GM18505 (cell line): ENCODE measurements at regions not wholly inside any gene's neighbourhood (a gene's known extent, or its start where the extent isn't known, plus 50 kb on each side); places are given as distances from the start of the nearest gene placed in this dataset.
"Not testable (repeated sequence)": the region's sequence is repeated elsewhere in the genome, so short reads cannot be mapped to it uniquely, and the experiment has no call there.

Experiments
- ATAC-seq: cut with Tn5 transposase; IDR thresholded peaks from one replicate; pipeline ENCODE4 v1.9.1; 2021; ENCODE audit not compliant: unreplicated experiment
- POLR2A ChIP-seq: IDR thresholded peaks from 4 replicates; pipeline ENCODE4 v1.6.1; 2011; ENCODE audit warnings: borderline replicate concordance; ENCODE audit not compliant: insufficient read depth, insufficient read length; ENCODE audit errors: extremely low read depth

GRCh38 chr18:51463483-51464136, 266.1 kb upstream of the MEX3C start:
- no peak for TF ChIP-seq POLR2A
- ATAC-seq = no peak

DNA sequence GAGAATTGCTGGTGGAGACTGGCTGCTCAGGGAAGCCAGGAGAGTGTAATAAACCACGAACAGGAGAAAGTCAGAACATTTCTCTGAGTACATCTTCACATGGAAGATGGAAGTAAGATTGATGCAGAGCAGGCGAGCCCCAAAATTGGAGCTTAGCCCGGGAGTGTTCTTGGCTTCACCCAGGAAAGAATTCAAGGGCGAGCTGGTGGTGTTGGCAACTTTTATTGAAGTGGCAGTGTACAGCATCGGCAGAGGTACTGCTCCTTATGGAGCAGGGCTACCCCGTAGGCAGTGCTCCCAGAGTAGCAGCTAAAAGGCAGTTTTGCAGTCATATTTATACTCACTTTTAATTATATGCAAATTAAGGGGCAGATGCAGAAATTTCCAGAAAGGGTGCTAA, 281.4 kb upstream of the MEX3C start:
- no peak for ATAC-seq
- TF ChIP-seq POLR2A = no peak

DNA sequence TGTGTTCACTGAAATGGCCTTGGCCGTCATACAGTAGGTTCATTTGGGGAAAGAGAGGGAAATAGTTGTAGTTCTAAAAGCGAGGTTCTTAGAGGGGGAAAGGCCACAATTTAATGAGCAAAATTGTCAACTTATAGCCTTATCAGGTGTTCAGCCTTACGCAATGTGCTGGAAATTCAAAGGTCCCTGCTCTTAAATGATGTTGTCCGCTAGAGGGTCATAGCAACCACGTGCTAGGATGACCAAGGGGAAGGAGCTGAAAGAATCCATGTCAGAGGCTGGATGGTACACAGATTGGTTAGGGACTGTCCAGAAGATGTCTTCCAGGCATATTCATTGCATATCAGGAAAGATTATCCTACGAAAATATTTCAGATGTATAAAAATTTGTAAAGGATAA, 282.3 kb upstream of the MEX3C start:
- no peak for TF ChIP-seq POLR2A
- no peak for ATAC-seq

- no peak for TF ChIP-seq POLR2A
- no peak for ATAC-seq
Measured at GRCh38 chr18:51480407-51481261, 283.2 kb upstream of the MEX3C start.

- TF ChIP-seq POLR2A = no peak
- no peak for ATAC-seq
Measured at GRCh38 chr18:51486735-51487366, 289.4 kb upstream of the MEX3C start.

GRCh38 chr18:51490417-51490816, 292.9 kb upstream of the MEX3C start:
- no peak for ATAC-seq
- no peak for TF ChIP-seq POLR2A

DNA sequence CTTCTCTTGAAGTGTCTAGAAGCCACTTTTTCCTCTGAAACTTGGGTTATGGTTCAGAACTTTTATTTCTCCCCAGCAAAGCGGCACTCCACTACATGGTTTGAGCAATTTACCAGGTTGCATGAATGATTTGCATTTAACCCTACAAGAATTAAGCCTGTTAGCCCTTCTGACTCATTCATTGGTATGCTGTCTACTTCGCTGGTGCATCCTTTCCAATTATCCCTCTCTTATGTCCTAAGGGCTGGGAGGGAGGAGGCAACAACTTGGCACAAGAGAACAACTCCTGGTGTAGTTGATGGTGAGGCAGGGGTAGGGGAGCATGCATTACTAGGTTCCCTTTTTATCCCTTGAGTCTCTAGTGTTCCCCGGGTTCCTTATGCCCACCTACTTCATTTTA, 293.4 kb upstream of the MEX3C start:
- TF ChIP-seq POLR2A = no peak
- ATAC-seq = no peak

- ATAC-seq = no peak
- no peak for TF ChIP-seq POLR2A
Measured at GRCh38 chr18:51491678-51492372, 294.3 kb upstream of the MEX3C start.

DNA sequence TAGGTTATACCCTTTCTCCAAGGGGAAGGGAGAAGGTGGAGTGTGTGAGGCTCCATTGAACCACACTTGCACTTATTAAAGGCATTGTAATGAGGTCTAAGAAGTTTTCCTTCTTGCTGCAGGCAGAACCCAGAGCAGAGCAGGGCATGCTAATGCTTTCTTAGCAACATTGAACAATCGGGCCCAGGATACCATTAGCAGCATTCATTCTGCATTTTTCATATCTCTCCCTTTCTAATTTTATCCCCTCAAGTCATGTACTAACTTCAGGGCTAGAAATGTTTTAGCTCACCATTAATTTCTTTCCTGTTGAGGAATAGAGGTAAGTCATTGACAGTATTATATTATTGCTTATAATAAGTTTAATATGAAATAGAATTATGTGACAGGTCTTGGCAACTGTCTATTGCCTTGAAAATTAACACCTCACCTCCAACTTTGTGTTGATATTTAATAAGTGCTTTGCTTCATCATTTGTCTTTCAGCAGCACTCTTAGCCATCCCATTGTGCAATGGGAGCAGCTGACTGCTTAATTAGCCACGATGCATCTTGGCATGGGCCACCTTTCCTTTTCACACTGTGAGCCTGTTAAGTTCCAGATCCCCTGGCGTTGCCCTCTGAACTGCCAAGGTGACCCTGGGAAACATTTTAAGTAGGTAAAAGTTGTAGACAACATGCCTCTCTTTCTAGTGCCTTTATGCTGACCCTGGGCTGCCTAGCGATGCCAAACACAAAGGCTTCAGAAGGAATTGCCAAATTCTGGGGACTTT, 300.8 kb upstream of the MEX3C start:
- ATAC-seq = no peak
- no peak for TF ChIP-seq POLR2A

DNA sequence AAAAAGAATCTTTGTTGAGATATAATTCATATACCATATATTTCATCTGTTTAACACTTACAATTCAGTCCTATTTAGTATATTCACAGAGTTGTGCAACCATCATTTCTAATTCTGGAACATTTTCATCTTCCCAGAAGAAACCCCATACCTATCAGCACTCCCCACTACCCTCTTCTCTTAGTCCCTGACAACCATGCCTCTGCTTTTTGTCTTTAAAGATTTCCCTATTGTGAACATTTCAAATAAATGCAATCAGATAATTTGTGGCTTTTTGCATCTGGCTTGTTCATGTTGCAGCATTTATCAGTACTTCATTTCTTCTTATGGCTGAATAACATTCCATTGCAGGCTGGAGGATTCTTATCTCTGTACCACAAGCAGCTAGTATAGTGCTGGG, 305.9 kb upstream of the MEX3C start:
- TF ChIP-seq POLR2A = no peak
- no peak for ATAC-seq

DNA sequence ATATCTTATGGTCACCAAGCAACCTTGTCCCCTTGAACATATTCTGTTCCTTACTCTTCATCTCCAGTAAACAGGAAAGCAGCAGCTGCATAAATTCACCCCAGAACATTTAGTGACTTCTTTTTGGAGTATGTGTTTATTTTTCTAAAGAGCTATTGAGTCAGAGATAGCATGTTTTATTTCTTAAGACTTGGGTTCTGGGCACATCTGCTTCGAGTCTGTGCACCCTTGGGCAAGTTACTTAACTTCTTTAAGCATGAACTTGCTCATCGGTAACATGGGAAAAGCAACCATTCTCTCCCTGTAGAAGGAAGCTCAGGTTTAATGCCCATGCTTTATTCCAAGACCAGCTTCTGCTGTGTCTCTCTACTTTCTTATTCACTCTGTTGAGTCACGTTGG, 309.3 kb upstream of the MEX3C start:
- no peak for ATAC-seq
- TF ChIP-seq POLR2A = no peak

DNA sequence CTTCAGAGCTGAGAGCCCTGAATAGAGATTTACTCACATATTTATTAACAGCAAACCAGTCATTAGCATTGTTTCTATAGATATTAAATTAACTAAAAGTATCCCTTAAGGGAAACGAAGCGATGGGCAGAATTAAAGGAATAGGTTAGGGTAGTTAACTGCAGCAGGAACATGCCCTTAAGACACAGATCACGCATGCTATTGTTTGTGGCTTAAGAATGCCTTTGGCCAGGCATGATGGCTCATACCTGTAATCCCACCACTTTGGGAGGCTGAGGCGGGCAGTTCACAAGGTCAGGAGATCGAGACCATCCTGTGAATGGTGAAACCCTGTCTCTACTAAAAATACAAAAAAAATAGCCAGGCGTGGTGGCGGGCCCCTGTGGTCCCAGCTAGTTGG, 310.9 kb upstream of the MEX3C start:
- ATAC-seq = not testable (repeated sequence)

DNA sequence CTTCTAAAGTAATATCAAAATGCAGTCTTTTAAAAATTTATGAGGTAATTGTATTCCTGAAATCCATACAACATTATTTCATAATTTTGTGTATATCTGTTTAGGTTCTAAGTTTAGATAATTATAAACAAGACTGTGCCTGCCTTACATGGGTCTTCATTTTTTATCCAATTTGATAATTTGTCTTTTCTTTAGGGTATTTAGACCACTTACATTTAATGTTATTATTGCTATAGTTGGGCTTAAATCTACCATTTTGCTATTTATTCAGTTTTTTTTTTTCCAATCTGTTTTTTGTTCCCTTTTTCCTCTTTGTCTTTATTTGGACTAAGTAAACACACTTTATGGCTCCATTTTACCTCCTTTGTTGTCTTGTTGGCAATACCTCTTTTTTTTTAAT, 312.5 kb upstream of the MEX3C start:
- no peak for ATAC-seq
- no peak for TF ChIP-seq POLR2A
